ENCODE measurements at regions not wholly inside any gene's neighbourhood (a gene's known extent, or its start where the extent isn't known, plus 50 kb on each side); places are given as distances from the start of the nearest gene placed in this dataset.
"Not testable (repeated sequence)": the region's sequence is repeated elsewhere in the genome, so short reads cannot be mapped to it uniquely, and the experiment has no call there.

DNA sequence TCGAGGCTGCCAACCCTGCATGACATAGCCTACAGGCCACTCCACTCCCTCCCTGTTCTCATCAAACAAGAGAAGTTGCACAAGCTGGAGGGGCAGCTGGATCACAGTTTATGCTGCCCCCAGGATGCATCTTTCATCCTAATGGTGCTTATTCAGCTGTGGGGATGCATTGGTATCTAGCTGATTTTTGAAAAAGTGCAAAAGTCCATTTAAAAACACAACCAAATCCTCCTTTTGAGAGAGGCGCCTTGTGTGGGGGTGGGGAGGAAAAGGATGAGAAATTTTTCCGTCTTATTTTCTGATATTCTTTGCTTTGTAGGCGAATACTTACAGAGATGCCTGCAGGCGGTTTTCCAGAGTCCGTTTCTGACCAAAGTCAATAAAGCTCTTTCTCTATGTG lies 276.4 kb upstream of the BOD1L1 start:
- DNase-seq, result no peak

DNA sequence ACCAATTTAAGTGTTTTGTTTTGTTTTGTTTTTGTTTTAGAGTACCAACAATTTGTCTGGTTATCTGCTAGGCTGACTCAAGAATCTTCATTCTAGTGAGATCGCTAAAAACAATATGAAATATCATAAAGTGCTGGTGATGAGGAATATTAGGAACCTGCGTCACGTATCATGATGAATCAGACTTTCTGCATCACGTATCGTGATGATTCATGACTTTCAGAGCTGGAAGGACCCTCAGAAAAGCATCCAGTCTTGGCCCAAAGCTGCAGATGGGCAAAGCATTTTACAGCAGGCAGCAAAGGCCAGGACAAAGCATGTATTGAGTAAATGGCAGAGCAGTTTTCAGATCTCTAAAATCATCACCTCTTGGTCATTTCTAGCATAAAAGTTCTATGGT lies 278.0 kb upstream of the BOD1L1 start:
- no peak for DNase-seq

GRCh38 chr4:13906727-13907126 lies 279.2 kb upstream of the BOD1L1 start:
- no peak for DNase-seq

DNA sequence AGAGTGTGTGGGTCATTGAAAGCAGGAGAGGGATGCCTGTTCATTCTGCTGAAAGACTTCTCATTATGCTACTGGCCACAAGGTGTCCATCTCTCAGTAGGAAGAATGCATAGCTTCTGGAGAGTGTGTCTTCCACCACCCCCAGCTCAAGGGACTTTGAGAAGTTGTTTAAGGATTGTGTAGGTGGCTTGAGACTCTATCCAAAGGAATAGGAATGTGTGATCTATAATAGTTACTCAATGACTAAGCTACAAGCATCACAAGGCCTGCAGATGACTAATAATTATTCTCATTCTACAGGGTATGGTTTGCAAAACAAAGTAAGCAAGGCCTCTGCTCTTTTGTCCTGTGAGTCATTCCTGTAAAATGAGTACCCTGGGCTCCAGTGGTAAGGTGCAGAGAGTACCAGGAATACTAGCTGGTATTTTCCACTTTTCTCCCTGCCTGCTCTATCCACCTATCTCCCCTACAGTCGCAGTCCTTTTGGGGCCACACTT lies 279.8 kb upstream of the BOD1L1 start:
- DNase-seq, result no peak

DNA sequence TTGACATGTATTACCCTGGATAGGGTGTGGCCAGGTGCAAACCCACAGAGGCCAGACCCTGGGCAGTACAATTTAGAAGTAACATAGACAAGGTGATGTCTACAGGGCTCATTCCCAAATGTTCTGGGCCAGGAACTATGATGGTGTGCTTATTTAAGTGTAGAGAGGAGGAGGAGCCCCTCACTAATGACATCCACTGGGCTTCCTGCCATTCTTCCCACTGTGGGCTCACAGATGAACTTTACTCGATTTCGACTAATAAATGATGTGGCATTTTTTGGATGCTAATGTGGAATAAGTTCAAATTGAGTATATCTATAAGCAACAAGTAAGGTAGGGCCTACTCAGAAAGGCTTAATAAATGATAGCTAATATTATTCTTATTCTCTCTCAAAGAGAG lies 280.9 kb upstream of the BOD1L1 start:
- no peak for DNase-seq

GRCh38 chr4:13910556-13910955 lies 283.0 kb upstream of the BOD1L1 start:
- DNase-seq, result no peak

DNA sequence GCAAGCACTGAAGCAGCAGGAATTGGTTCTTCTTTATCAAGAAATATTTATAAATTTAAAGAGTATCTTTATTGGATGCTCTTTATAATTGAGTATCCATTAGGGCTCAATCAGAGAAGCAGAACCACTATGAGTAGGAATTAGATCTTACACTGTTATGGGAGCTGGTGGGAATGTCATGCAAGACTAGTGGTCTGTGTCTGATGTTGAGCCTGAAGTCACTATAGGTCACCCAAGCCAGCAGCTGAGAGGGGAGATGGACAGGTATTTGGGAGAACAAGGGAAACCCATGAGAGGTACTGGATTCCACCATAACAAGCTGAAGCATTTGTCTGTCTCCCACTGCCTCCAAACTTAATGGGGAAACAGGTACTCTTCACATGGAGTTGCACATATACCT lies 283.7 kb upstream of the BOD1L1 start:
- DNase-seq, result no peak

DNA sequence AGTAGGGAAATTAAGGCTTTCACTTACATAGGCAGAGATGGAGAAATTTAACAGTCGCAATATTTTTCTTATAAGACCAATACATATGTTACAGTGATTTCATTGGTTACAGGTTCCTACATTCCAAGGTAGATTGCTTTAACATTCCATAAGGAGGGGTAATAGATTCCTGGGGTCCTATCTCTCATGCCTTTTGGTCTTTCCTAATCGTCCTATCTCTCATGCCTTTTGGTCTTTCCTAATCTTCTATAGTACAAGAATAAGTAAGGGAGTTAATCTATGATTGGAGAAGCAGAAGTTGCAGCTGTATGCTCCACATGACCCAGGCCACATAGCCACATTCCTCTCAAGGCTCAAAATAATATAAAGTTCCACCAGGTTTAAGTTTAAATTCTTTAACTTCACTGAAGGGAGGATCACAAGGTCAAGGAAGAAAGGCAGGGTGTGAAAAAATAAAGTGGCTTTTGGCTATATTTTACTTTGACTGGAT lies 285.0 kb upstream of the BOD1L1 start:
- no peak for DNase-seq

DNA sequence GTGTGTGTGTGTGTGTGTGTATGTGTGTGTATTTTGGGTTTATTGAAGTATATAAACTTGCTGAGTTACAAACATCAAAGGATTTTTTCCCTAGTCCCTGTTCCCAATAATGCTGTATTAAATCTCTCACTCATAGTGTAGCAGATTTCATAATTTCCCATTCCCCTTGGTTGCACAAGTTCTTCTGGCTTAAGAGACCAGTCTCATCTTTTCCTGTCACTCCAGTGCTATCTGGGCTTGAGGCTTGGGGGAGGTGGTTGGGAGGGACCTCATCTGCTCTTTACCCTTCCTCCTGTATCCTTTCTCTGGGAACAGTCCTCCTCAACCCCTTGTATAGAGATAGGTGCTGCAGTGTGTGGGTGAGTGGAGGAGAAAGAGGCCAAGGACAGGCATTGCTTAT lies 285.4 kb upstream of the BOD1L1 start:
- no peak for DNase-seq

DNA sequence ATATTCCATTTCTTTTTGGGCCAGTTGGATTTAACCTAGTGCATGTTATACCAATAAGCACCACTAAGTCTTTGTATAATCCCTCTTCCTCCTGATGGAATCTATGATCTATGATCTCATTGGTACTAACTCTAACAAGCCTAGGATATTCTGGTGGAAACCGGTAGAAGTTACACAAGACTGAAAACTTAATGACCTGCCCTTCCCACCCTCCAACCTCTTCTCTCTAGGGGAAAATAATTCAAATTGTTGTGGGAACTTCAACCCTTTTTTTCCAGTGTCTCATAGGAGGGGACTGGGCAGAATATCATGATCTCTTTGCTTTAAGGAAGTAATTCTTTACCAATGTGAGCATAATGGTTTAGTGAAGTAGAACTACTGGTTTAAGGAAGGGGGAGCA lies 289.5 kb upstream of the BOD1L1 start:
- DNase-seq, result no peak

GRCh38 chr4:13918110-13918509 lies 290.6 kb upstream of the BOD1L1 start:
- no peak for DNase-seq

- no peak for DNase-seq
Measured at GRCh38 chr4:13918991-13919441, 291.5 kb upstream of the BOD1L1 start.

GRCh38 chr4:13920111-13920875 lies 292.8 kb upstream of the BOD1L1 start:
- no peak for DNase-seq

DNA sequence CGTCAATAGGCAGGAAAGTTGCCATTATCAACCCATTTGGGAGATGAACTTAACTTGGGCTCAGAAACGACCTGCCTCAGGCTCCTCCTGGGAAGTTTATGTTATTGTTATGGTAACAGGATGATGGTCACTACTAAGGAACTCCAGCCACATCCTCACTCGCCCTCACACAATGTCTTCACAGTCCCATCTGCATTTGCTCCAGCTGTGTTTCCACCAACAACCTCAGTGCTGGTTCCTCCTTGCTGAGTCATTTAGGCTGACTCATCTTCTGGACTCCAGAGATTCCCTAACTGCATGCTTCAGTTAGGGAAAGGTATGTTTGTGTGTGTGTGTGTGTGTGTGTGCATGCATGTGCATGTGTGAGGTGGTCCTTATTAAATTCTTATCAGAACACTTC lies 293.4 kb upstream of the BOD1L1 start:
- DNase-seq, result no peak

GRCh38 chr4:13921805-13922204 lies 294.3 kb upstream of the BOD1L1 start:
- DNase-seq, result no peak

- DNase-seq, result no peak
Measured at GRCh38 chr4:13922459-13922858, 294.9 kb upstream of the BOD1L1 start.

DNA sequence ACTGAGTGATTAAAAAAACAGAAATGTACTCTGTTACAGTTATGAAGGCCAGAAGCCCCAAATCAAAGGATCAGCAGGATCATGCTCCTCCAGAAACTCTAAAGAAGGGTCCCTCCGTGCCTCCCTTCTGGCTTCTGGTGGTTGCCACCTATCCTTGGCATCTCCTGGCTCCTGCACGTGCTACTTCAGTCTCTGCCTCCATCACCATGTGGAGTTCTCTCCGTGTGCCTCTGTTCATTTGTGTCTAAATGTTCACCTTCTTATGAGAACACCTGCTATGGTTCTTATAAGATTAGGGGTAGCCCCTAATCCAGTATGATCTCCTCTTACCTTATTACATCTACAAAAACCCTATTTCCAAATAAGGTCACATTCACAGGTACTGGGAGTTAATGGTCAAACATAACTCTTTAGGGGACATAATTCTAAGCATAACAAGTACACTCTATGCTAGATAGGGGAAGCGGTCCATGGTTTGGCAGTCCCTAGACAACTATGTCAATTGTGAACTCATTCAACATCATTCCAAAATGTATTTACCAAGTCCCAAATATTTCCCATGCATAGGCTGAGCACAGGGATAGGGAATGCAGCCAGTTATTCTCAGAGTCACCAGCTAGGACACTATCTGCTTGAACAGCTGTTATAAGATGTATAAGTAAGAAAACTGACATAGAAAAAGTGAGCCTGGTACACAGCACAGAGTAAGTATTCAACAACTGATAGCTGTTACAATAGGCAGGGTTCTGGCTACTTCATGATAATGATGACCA lies 295.5 kb upstream of the BOD1L1 start:
- no peak for DNase-seq

DNA sequence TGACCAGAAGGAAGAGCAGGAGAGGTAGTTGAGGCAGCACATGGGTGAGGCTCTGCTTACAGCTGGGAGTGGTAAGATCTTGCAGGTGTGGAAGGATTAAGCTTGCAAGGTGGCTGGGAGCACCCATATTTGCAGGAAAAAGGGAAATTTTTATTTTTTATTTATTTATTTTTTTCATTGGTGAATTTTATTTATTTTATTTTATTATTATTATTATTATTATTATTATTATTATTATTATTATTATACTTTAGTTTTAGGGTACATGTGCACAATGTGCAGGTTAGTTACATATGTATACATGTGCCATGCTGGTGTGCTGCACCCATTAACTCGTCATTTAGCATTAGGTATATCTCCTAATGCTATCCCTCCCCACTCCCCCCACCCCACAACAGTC lies 297.4 kb upstream of the BOD1L1 start:
- not testable (repeated sequence) for DNase-seq

- no peak for DNase-seq
Measured at GRCh38 chr4:13928214-13928613, 300.7 kb upstream of the BOD1L1 start.

DNA sequence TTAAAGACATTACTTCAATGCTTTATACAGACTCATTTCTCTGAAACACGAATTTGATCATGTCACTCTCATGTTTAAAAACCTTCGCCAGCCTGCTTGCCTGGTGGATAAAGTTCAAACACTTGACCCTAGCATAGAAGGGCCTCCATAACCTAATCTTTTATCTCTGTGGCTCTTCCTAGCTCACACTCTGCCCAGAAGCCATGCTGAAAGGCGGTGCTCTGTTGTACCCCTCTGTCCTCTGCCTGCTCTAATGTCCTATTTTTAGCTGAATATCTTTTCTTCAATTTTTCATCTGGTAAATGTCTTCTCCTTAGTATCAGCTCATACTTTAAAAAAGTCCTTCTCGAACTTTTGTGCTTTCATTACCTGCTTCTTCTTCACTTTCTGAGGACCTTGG lies 302.6 kb upstream of the BOD1L1 start:
- no peak for DNase-seq

- DNase-seq, result no peak
Measured at GRCh38 chr4:13933191-13933590, 305.7 kb upstream of the BOD1L1 start.

DNA sequence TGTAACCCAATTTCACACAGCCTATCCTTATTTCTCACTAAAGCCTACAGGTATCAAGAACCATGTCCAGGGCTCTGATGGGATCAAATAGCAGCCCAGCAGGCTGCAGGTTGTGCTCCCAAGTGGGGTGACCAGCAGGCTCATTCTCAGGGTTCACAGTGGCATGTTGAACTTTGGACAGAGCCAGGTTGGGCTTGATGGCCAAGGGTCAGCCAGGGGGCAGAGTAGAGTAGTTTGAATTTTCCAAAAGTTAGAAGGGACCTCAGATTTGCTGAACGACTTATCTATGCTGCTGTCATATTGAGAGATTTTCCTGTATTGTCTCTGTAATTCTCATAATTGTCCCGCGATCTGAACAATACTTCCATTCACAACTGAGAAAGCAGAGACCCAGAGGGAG lies 310.8 kb upstream of the BOD1L1 start:
- no peak for DNase-seq

- no peak for DNase-seq
Measured at GRCh38 chr4:13940921-13941320, 313.4 kb upstream of the BOD1L1 start.

DNA sequence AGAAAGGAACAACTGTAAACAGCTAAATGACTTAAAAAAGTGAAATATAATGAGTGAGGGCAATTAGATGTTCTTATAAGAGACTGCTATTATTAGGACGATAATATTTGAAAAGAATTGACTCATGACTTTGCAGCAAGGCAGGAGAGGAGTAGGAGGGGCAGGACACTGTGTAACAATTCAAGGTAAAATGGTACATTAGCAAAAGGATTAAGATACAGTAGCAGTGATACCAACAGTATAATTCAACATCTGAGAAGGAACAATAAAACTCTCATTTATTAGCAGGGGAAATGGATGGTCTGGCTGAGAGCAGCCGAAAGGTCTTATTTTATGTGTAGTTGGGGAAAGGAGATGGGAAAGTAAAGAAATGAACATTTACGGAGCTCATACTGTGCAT lies 315.5 kb upstream of the BOD1L1 start:
- no peak for DNase-seq

All from activated CD4-positive, CD25-positive, alpha-beta regulatory T cell (primary cell).